SK-N-SH (cell line): ENCODE measurements at regions not wholly inside any gene's neighbourhood (a gene's known extent, or its start where the extent isn't known, plus 50 kb on each side); places are given as distances from the start of the nearest gene placed in this dataset.

Experiments used
- CTCF ChIA-PET: fragments of 300-600, 350-600 bp; formaldehyde crosslinking; extraction: SDS; loops from one replicate; lab custom pipeline; 2021; lab: Yijun Ruan, JAX
- POLR2A ChIA-PET: fragments of 350-600 bp; sonication (Branson Sonifier 250); formaldehyde crosslinking; extraction: SDS; loops from one replicate; lab custom pipeline; 2020; ENCODE audit warnings: antibody characterized with exemption, inconsistent platforms; lab: Yijun Ruan, JAX
- DNase-seq: peaks from one replicate; pipeline ENCODE4 v3.0.0; 2012
- H2AFZ ChIP-seq: fragments of 200-600 bp; sonication (generic); 2 replicates; pipeline ENCODE4 v1.8.1; 2016; ENCODE audit warnings: antibody characterized with exemption, mild to moderate bottlenecking, low read depth
- H3F3A ChIP-seq: fragments of 200-600 bp; sonication (generic); replicated peaks from 2 replicates; pipeline ENCODE3; 2016; ENCODE audit warnings: antibody characterized with exemption, mild to moderate bottlenecking; ENCODE audit not compliant: insufficient read depth
- H3K27ac ChIP-seq, 2 experiments: fragments of 200-500 bp in 1 of 2; fragments of 200-600 bp in 1 of 2; sonication (Bioruptor generic) in 1 of 2; sonication (generic), shearing (Covaris generic) in 1 of 2; 2 replicates each; pipeline versions ENCODE4 v1.5.1 to v1.6.1; 2014 to 2016; ENCODE audit warnings: low read depth in 2 of 2, inconsistent platforms in 1 of 2, low read length in 1 of 2, mild to moderate bottlenecking in 1 of 2, mixed read lengths in 1 of 2
- H3K27me3 ChIP-seq: fragments of 200-600 bp; sonication (generic), shearing (Covaris generic); 2 replicates; pipeline ENCODE4 v1.6.1; 2016; ENCODE audit warnings: mixed run types; ENCODE audit not compliant: insufficient read depth
- H3K36me3 ChIP-seq, 2 experiments: fragments of 200-500 bp in 1 of 2; fragments of 200-600 bp in 1 of 2; sonication (Bioruptor generic) in 1 of 2; sonication (generic) in 1 of 2; replicated peaks in 1 of 2; 2 replicates each; pipeline versions ENCODE3 to v1.5.1; 2014 to 2016; ENCODE audit warnings: low read length in 1 of 2, mild to moderate bottlenecking in 1 of 2; ENCODE audit not compliant: insufficient read depth in 2 of 2, control insufficient read depth in 1 of 2
- H3K4me1 ChIP-seq, 2 experiments: fragments of 200-500 bp in 1 of 2; fragments of 200-600 bp in 1 of 2; sonication (Bioruptor generic) in 1 of 2; sonication (generic), shearing (Covaris generic) in 1 of 2; 2 replicates each; pipeline versions ENCODE4 v1.5.1 to v1.6.1; 2014 to 2016; ENCODE audit warnings: low read depth in 1 of 2, low read length in 1 of 2, mixed run types in 1 of 2; ENCODE audit not compliant: insufficient read depth in 2 of 2, control insufficient read depth in 1 of 2
- H3K4me2 ChIP-seq: fragments of 200-600 bp; sonication (generic), shearing (Covaris generic); 2 replicates; pipeline ENCODE4 v1.6.1; 2017; ENCODE audit warnings: mixed run types
- H3K4me3 ChIP-seq, 2 experiments: fragments of 200-500 bp in 1 of 2; fragments of 200-600 bp in 1 of 2; sonication (Bioruptor generic) in 1 of 2; sonication (generic), shearing (Covaris generic) in 1 of 2; 2 replicates each; pipeline versions ENCODE4 v1.5.1 to v1.8.1; 2014 to 2016; ENCODE audit warnings: low read depth in 2 of 2, inconsistent platforms in 1 of 2, low read length in 1 of 2, mild to moderate bottlenecking in 1 of 2, mixed read lengths in 1 of 2, moderate library complexity in 1 of 2
- H3K79me2 ChIP-seq: fragments of 200-600 bp; sonication (generic); 2 replicates; pipeline ENCODE4 v1.8.1; 2017; ENCODE audit warnings: mild to moderate bottlenecking; ENCODE audit not compliant: insufficient read depth
- H3K9ac ChIP-seq: fragments of 200-600 bp; sonication (generic); 2 replicates; pipeline ENCODE4 v1.6.1; 2017; ENCODE audit warnings: mixed run types
- H3K9me2 ChIP-seq: fragments of 200-600 bp; sonication (generic); 2 replicates; pipeline ENCODE4 v1.6.1; 2017; ENCODE audit warnings: mixed run types
- H3K9me3 ChIP-seq: fragments of 200-600 bp; sonication (generic); 2 replicates; pipeline ENCODE4 v1.6.1; 2017; ENCODE audit warnings: mixed run types, mild to moderate bottlenecking, moderate library complexity
- H4K20me1 ChIP-seq: fragments of 200-600 bp; sonication (generic); 2 replicates; pipeline ENCODE4 v1.6.1; 2017; ENCODE audit warnings: mild to moderate bottlenecking, mixed run types; ENCODE audit not compliant: insufficient read depth
- CHD2 ChIP-seq: fragments of 150-350 bp; IDR thresholded peaks from 2 replicates; pipeline ENCODE4 v1.6.1; 2018; ENCODE audit warnings: low read length; ENCODE audit not compliant: partially characterized antibody
- EP300 ChIP-seq, 2 experiments: IDR thresholded peaks; 2 replicates each; pipeline versions ENCODE4 v1.4.0 to v1.6.1; 2012; ENCODE audit warnings: borderline replicate concordance in 1 of 2, low read depth in 1 of 2, low read length in 1 of 2
- EZH2phosphoT487 ChIP-seq: fragments of 200-600 bp; sonication (generic); IDR thresholded peaks from 2 replicates; pipeline ENCODE4 v1.6.1; 2017; ENCODE audit warnings: low read depth, mixed run types, mild to moderate bottlenecking, antibody characterized with exemption, moderate library complexity, borderline replicate concordance
- GABPA ChIP-seq: IDR thresholded peaks from 2 replicates; pipeline ENCODE4 v1.4.0; 2012; ENCODE audit warnings: low read depth, mild to moderate bottlenecking
- MEF2A ChIP-seq: IDR thresholded peaks from 2 replicates; pipeline ENCODE4 v1.4.0; 2012; ENCODE audit warnings: low read depth, borderline replicate concordance
- NFIC ChIP-seq: IDR thresholded peaks from 2 replicates; pipeline ENCODE4 v1.4.0; 2012; ENCODE audit warnings: borderline replicate concordance
- NRF1 ChIP-seq: IDR thresholded peaks from 2 replicates; pipeline ENCODE4 v1.6.1; 2012; ENCODE audit warnings: low read depth, mild to moderate bottlenecking, low read length
- POLR2AphosphoS5 ChIP-seq: IDR thresholded peaks from 2 replicates; pipeline ENCODE4 v1.6.1; 2012; ENCODE audit warnings: low read depth, low read length
- RCOR1 ChIP-seq: fragments of 150-350 bp; IDR thresholded peaks from 2 replicates; pipeline ENCODE4 v1.6.1; 2017; ENCODE audit warnings: antibody characterized with exemption, low read length
- RFX5 ChIP-seq: IDR thresholded peaks from 2 replicates; pipeline ENCODE4 v1.6.1; 2012; ENCODE audit warnings: mild to moderate bottlenecking, improper control_type of control experiment, low read length
- TAF1 ChIP-seq: IDR thresholded peaks from 2 replicates; pipeline ENCODE4 v1.6.1; 2012; ENCODE audit warnings: low read depth, mild to moderate bottlenecking, low read length, moderate library complexity, borderline replicate concordance
- TCF12 ChIP-seq: IDR thresholded peaks from 2 replicates; pipeline ENCODE4 v1.4.0; 2012
- TEAD4 ChIP-seq: IDR thresholded peaks from 2 replicates; pipeline ENCODE4 v1.4.0; 2012; ENCODE audit warnings: mild to moderate bottlenecking, borderline replicate concordance; ENCODE audit not compliant: insufficient read depth
- YY1 ChIP-seq: IDR thresholded peaks from 2 replicates; pipeline ENCODE4 v1.4.0; 2012; ENCODE audit warnings: low read depth, mild to moderate bottlenecking
- TF ChIP-seq, protein P1 (sequence below): IDR thresholded peaks from 2 replicates; pipeline ENCODE4 v1.6.1; 2012; ENCODE audit warnings: mild to moderate bottlenecking, low read depth, low read length, moderate library complexity
- TF ChIP-seq, protein P2 (sequence below): IDR thresholded peaks from 2 replicates; pipeline ENCODE4; 2012
- TF ChIP-seq, protein P3 (sequence below): fragments of 200-600 bp; sonication (generic); IDR thresholded peaks from 2 replicates; pipeline ENCODE4 v1.6.1; 2017; ENCODE audit warnings: antibody characterized with exemption, mild to moderate bottlenecking, moderate library complexity
- TF ChIP-seq, protein P4 (sequence below): IDR thresholded peaks from 2 replicates; pipeline ENCODE4 v1.4.0; 2012; ENCODE audit warnings: low read depth, borderline replicate concordance
- TF ChIP-seq, protein P5 (sequence below): IDR thresholded peaks from 2 replicates; pipeline ENCODE4 v1.4.0; 2012; ENCODE audit warnings: low read depth

DNA sequence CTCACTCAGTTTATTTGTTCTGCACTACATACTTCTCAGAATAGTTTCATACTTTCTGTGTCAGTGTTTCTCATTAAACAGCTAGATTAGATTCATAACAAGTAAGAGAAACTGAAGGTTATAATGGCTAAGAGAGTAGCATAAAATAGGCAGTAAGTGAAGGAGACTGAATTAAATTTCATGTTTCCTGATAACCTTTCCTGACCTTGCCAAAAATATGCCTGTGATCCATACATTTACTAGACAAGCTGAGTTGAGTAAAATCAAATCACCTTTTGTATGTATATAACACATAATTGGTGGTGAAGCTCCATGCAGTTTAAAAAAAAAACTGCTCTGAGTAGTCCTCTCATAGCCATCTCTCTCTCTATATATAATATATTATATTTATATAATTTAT, 545.3 kb upstream of the PCDH20 start:
- H3K9ac ChIP-seq: no peak overlapping the region
- no peak overlapping the region for H3K4me3 ChIP-seq
- H3K36me3 ChIP-seq: no peaks in the 10 kb centered on the region
- H3K27ac ChIP-seq: no peak overlapping the region
- no peaks in the 10 kb centered on the region for H3K79me2 ChIP-seq
- no peaks in the 10 kb centered on the region for H3K9me3 ChIP-seq
- H4K20me1 ChIP-seq: no peaks in the 10 kb centered on the region
- no peak overlapping the region for H2AFZ ChIP-seq
- no peaks in the 10 kb centered on the region for H3F3A ChIP-seq
- H3K27me3 ChIP-seq: no peaks in the 10 kb centered on the region
- POLR2A ChIA-PET: no interaction called here
- TF ChIP-seq EP300 (IDR thresholded peaks at IDR 0.05; ENCODE audit: borderline replicate concordance in 1 of 2, low read depth in 1 of 2, low read length in 1 of 2) (no peak), EZH2phosphoT487 (no peak), RCOR1 (no peak), NFIC (no peak), RFX5 (no peak), GABPA (no peak), YY1 (no peak), TAF1 (no peak), TCF12 (no peak), NRF1 (no peak), CHD2 (no peak), POLR2AphosphoS5 (no peak), MEF2A (no peak), TEAD4 (no peak)
- TF ChIP-seq, protein P1, sequence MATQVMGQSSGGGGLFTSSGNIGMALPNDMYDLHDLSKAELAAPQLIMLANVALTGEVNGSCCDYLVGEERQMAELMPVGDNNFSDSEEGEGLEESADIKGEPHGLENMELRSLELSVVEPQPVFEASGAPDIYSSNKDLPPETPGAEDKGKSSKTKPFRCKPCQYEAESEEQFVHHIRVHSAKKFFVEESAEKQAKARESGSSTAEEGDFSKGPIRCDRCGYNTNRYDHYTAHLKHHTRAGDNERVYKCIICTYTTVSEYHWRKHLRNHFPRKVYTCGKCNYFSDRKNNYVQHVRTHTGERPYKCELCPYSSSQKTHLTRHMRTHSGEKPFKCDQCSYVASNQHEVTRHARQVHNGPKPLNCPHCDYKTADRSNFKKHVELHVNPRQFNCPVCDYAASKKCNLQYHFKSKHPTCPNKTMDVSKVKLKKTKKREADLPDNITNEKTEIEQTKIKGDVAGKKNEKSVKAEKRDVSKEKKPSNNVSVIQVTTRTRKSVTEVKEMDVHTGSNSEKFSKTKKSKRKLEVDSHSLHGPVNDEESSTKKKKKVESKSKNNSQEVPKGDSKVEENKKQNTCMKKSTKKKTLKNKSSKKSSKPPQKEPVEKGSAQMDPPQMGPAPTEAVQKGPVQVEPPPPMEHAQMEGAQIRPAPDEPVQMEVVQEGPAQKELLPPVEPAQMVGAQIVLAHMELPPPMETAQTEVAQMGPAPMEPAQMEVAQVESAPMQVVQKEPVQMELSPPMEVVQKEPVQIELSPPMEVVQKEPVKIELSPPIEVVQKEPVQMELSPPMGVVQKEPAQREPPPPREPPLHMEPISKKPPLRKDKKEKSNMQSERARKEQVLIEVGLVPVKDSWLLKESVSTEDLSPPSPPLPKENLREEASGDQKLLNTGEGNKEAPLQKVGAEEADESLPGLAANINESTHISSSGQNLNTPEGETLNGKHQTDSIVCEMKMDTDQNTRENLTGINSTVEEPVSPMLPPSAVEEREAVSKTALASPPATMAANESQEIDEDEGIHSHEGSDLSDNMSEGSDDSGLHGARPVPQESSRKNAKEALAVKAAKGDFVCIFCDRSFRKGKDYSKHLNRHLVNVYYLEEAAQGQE: no peak
- TF ChIP-seq, protein P2, sequence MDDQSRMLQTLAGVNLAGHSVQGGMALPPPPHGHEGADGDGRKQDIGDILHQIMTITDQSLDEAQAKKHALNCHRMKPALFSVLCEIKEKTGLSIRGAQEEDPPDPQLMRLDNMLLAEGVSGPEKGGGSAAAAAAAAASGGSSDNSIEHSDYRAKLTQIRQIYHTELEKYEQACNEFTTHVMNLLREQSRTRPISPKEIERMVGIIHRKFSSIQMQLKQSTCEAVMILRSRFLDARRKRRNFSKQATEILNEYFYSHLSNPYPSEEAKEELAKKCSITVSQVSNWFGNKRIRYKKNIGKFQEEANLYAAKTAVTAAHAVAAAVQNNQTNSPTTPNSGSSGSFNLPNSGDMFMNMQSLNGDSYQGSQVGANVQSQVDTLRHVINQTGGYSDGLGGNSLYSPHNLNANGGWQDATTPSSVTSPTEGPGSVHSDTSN: no peak
- TF ChIP-seq, protein P3, sequence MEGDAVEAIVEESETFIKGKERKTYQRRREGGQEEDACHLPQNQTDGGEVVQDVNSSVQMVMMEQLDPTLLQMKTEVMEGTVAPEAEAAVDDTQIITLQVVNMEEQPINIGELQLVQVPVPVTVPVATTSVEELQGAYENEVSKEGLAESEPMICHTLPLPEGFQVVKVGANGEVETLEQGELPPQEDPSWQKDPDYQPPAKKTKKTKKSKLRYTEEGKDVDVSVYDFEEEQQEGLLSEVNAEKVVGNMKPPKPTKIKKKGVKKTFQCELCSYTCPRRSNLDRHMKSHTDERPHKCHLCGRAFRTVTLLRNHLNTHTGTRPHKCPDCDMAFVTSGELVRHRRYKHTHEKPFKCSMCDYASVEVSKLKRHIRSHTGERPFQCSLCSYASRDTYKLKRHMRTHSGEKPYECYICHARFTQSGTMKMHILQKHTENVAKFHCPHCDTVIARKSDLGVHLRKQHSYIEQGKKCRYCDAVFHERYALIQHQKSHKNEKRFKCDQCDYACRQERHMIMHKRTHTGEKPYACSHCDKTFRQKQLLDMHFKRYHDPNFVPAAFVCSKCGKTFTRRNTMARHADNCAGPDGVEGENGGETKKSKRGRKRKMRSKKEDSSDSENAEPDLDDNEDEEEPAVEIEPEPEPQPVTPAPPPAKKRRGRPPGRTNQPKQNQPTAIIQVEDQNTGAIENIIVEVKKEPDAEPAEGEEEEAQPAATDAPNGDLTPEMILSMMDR: no peak
- TF ChIP-seq, protein P4, sequence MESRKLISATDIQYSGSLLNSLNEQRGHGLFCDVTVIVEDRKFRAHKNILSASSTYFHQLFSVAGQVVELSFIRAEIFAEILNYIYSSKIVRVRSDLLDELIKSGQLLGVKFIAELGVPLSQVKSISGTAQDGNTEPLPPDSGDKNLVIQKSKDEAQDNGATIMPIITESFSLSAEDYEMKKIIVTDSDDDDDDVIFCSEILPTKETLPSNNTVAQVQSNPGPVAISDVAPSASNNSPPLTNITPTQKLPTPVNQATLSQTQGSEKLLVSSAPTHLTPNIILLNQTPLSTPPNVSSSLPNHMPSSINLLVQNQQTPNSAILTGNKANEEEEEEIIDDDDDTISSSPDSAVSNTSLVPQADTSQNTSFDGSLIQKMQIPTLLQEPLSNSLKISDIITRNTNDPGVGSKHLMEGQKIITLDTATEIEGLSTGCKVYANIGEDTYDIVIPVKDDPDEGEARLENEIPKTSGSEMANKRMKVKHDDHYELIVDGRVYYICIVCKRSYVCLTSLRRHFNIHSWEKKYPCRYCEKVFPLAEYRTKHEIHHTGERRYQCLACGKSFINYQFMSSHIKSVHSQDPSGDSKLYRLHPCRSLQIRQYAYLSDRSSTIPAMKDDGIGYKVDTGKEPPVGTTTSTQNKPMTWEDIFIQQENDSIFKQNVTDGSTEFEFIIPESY: no peak
- TF ChIP-seq, protein P5, sequence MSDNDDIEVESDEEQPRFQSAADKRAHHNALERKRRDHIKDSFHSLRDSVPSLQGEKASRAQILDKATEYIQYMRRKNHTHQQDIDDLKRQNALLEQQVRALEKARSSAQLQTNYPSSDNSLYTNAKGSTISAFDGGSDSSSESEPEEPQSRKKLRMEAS: no peak
- TF ChIP-seq, all 33 proteins: peak for 0
- CTCF ChIA-PET: no interaction called here
- Histone ChIP-seq H3K9me2 (no peaks in the 10 kb centered on the region), H3K4me1 (no peaks in the 10 kb centered on the region), H3K4me2 (no peak overlapping the region)
- no peak for DNase-seq
